ENCODE measurements at regions not wholly inside any gene's neighbourhood (a gene's known extent, or its start where the extent isn't known, plus 50 kb on each side); places are given as distances from the start of the nearest gene placed in this dataset.

DNA sequence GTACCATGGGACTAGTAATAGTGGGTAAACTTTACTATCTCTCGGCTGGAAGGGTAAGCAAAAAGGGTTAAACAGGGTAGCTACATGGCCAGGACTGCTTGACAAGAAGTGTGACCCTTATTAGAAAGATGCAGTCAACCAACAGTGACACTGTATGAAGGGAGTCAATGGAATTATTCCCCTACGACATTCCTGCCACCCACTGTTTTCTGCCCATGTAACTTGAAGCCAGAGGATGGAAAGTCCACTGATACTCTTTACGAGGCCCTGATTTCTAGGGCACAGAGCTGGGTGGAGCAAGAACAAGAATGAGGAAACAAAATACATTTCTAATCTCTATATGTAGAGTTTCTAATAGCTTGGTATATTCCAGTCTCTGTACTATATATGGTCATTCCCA is 1102.5 kb downstream of the CDH11 start:
- H3K9me3 ChIP-seq (ENCODE audit: control insufficient read depth, low read depth, low read length), result no peaks in the 10 kb centered on the region
- dilution Hi-C loops (cut with MboI; ENCODE audit: extremely low pct_ligation_motif_present, low sequenced_read_pairs), result no loop called here
- no peaks in the 10 kb centered on the region for H3K36me3 ChIP-seq (ENCODE audit: control insufficient read depth in 2 of 2, extremely low read depth in 1 of 2, insufficient read depth in 2 of 2, low read length in 2 of 2)
- H3K27ac ChIP-seq (ENCODE audit: control insufficient read depth, insufficient read depth, low read length), result no peak overlapping the region
- TF ChIP-seq EZH2 (IDR thresholded peaks at IDR 0.05; ENCODE audit: low read length), result no peak
- no peaks in the 10 kb centered on the region for H4K20me1 ChIP-seq (ENCODE audit: control insufficient read depth, extremely low read depth, insufficient read depth, low read length)
- no peaks in the 10 kb centered on the region for H3K4me1 ChIP-seq (ENCODE audit: control insufficient read depth, extremely low read depth, insufficient read depth, low read length)
- no peak overlapping the region for H3K4me3 ChIP-seq (ENCODE audit: control insufficient read depth in 2 of 3, extremely low read depth in 1 of 3, insufficient read depth in 2 of 3, low read depth in 1 of 3, low read length in 3 of 3)
- no peaks in the 10 kb centered on the region for H3K27me3 ChIP-seq (ENCODE audit: control insufficient read depth, extremely low read depth, insufficient read depth, low read length)
- no peaks in the 10 kb centered on the region for H3K79me2 ChIP-seq (ENCODE audit: control insufficient read depth, insufficient read depth, low read length)
- FAIRE-seq, result no peak
- no peak overlapping the region for H3K9ac ChIP-seq (ENCODE audit: control insufficient read depth, extremely low read depth, insufficient read depth, low read length)
- H3K4me2 ChIP-seq (ENCODE audit: control insufficient read depth, extremely low read depth, insufficient read depth, low read depth, low read length), result no peak overlapping the region
- no peak overlapping the region for H2AFZ ChIP-seq (ENCODE audit: control insufficient read depth, low read length)
- no peak for DNase-seq (ENCODE audit: low read depth, low spot score)
- no peaks in the 10 kb centered on the region for H3K9me1 ChIP-seq (ENCODE audit: control insufficient read depth, extremely low read depth, insufficient read depth, low read length)

DNA sequence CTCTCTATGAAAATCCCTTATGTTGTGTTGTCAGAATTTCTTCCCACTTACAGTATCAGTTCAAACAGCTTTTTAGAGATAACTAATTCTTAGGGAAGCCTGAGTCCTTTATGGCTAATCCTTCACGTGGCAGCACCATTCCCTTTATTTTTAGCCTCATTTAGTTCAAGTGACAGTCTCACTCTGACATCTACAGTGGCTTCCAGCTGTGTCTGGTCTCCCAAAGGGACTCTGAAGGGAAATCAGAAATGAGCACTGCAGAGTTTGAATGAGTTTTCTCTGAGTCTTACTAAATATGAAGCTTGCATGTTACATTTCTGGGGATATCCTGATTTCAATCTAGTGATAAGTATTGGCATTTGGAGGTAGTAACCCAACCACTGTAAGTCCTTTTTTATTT is 1104.1 kb downstream of the CDH11 start:
- FAIRE-seq (no peak), DNase-seq (ENCODE audit: low read depth, low spot score) (no peak)

More for the DNA sequence above, 1104.1 kb downstream of the CDH11 start:
- Histone ChIP-seq H3K9me3 (ENCODE audit: control insufficient read depth, low read depth, low read length) (no peaks in the 10 kb centered on the region), H4K20me1 (ENCODE audit: control insufficient read depth, extremely low read depth, insufficient read depth, low read length) (no peaks in the 10 kb centered on the region), H3K27me3 (ENCODE audit: control insufficient read depth, extremely low read depth, insufficient read depth, low read length) (no peaks in the 10 kb centered on the region), H3K36me3 (ENCODE audit: control insufficient read depth in 2 of 2, extremely low read depth in 1 of 2, insufficient read depth in 2 of 2, low read length in 2 of 2) (no peaks in the 10 kb centered on the region), H2AFZ (ENCODE audit: control insufficient read depth, low read length) (no peak overlapping the region), H3K27ac (ENCODE audit: control insufficient read depth, insufficient read depth, low read length) (no peak overlapping the region), H3K9me1 (ENCODE audit: control insufficient read depth, extremely low read depth, insufficient read depth, low read length) (no peaks in the 10 kb centered on the region), H3K4me1 (ENCODE audit: control insufficient read depth, extremely low read depth, insufficient read depth, low read length) (no peaks in the 10 kb centered on the region), H3K4me2 (ENCODE audit: control insufficient read depth, extremely low read depth, insufficient read depth, low read depth, low read length) (no peak overlapping the region), H3K79me2 (ENCODE audit: control insufficient read depth, insufficient read depth, low read length) (no peaks in the 10 kb centered on the region), H3K4me3 (ENCODE audit: control insufficient read depth in 2 of 3, extremely low read depth in 1 of 3, insufficient read depth in 2 of 3, low read depth in 1 of 3, low read length in 3 of 3) (no peak overlapping the region), H3K9ac (ENCODE audit: control insufficient read depth, extremely low read depth, insufficient read depth, low read length) (no peak overlapping the region)
- dilution Hi-C loops (cut with MboI; ENCODE audit: extremely low pct_ligation_motif_present, low sequenced_read_pairs), result no loop called here
- TF ChIP-seq EZH2 (IDR thresholded peaks at IDR 0.05; ENCODE audit: low read length) (no peak), CTCF (optimal IDR thresholded peaks at IDR 0.05 in 1 of 3, IDR thresholded peaks at IDR 0.05 in 1 of 3, conservative IDR thresholded peaks at IDR 0.05 in 1 of 3; ENCODE audit: extremely low read depth in 1 of 3, insufficient read depth in 2 of 3, low read length in 3 of 3) (no peak)

Measured in keratinocyte (primary cell).